ENCODE measurements at regions not wholly inside any gene's neighbourhood (a gene's known extent, or its start where the extent isn't known, plus 50 kb on each side); places are given as distances from the start of the nearest gene placed in this dataset.
A peak's percentile ranks its signal among the peaks of the same experiment; 100 is the strongest.

DNA sequence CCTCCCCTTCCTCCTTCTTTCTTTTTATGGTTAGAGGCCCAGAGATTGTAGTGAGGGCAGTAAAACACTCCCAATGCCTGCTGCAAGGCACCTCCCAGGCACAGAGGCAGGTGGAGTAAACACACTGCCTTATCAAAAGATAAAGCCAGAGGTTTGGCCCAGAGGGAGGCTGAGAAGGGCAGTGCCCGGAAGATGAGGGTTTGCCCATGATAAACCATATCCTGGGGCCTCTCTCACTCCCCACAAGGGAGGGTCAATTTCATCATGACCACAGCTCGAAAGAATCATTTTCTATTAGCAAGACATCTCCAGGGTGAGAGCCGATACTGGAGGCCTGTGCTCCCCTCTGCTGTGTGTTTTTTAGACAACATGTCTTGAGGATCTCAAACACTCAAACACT lies 98.5 kb upstream of the FAM9C start:
- no peak overlapping the region for H2BK15ac ChIP-seq (ENCODE audit: low read depth, low read length)
- no peak overlapping the region for H4K5ac ChIP-seq (ENCODE audit: low read depth, low read length)
- H2BK5ac ChIP-seq (ENCODE audit: low read depth, low read length, poor library complexity, severe bottlenecking) = no peak overlapping the region
- H3K27ac ChIP-seq (ENCODE audit: insufficient read depth, low read length) = no peak overlapping the region
- peak overlapping the region; percentile 13 for H2AFZ ChIP-seq (replicated peaks; ENCODE audit: low read length, poor library complexity)
- no peaks in the 10 kb centered on the region for H3K9me1 ChIP-seq (ENCODE audit: insufficient read depth, low read length)
- no peak overlapping the region for H2AK9ac ChIP-seq (replicated peaks; ENCODE audit: low read depth, low read length, poor library complexity)
- H3K9me3 ChIP-seq (ENCODE audit: control insufficient read depth, insufficient read depth, low read length) = peaks cover 2% of the 10 kb centered on the region; the same call in 1 of the 2 replicates
- no peak overlapping the region for H4K91ac ChIP-seq (ENCODE audit: insufficient read depth, low read depth, low read length)
- TF ChIP-seq POLR2A (IDR thresholded peaks at IDR 0.05; ENCODE audit: low read depth, low read length) (no peak), USF2 (IDR thresholded peaks at IDR 0.05; ENCODE audit: low read depth, low read length) (no peak), RFX5 (IDR thresholded peaks at IDR 0.05; ENCODE audit: low read depth, low read length) (no peak), MXI1 (IDR thresholded peaks at IDR 0.05; ENCODE audit: borderline replicate concordance, low read depth, low read length) (no peak), MAZ (IDR thresholded peaks at IDR 0.05; ENCODE audit: borderline replicate concordance, low read depth, low read length) (no peak), CTCF (conservative IDR thresholded peaks at IDR 0.05; ENCODE audit: low read depth, low read length) (no peak), RCOR1 (IDR thresholded peaks at IDR 0.05; ENCODE audit: insufficient replicate concordance, low read length) (no peak), NFE2L2 (IDR thresholded peaks at IDR 0.05; ENCODE audit: low read depth, low read length) (no peak), SMC3 (IDR thresholded peaks at IDR 0.05; ENCODE audit: low read depth, low read length) (no peak), CEBPB (IDR thresholded peaks at IDR 0.05; ENCODE audit: low read depth, low read length) (no peak), MAFK (IDR thresholded peaks at IDR 0.05; ENCODE audit: low read depth, low read length) (no peak), RAD21 (IDR thresholded peaks at IDR 0.05; ENCODE audit: low read length) (no peak), CHD1 (IDR thresholded peaks at IDR 0.05; ENCODE audit: low read depth, low read length) (no peak), BHLHE40 (IDR thresholded peaks at IDR 0.05; ENCODE audit: low read depth, low read length) (no peak)
- TF ChIP-seq, protein P1, sequence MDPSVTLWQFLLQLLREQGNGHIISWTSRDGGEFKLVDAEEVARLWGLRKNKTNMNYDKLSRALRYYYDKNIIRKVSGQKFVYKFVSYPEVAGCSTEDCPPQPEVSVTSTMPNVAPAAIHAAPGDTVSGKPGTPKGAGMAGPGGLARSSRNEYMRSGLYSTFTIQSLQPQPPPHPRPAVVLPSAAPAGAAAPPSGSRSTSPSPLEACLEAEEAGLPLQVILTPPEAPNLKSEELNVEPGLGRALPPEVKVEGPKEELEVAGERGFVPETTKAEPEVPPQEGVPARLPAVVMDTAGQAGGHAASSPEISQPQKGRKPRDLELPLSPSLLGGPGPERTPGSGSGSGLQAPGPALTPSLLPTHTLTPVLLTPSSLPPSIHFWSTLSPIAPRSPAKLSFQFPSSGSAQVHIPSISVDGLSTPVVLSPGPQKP (IDR thresholded peaks at IDR 0.05; ENCODE audit: borderline replicate concordance, low read depth, low read length) = no peak
- H2BK20ac ChIP-seq (ENCODE audit: low read depth, low read length) = no peak overlapping the region
- peak overlapping the region; percentile 24; the same call in 1 of the 2 replicates for H2AK5ac ChIP-seq (ENCODE audit: low read depth, low read length)
- H3K23ac ChIP-seq (ENCODE audit: low read depth, low read length) = no peak overlapping the region
- H3K79me1 ChIP-seq (ENCODE audit: low read depth in 1 of 2, low read length in 2 of 2) = no peaks in the 10 kb centered on the region
- dilution Hi-C loops (cut with HindIII; ENCODE audit: low sequenced_read_pairs, unreplicated experiment) = no loop called here
- no peaks in the 10 kb centered on the region for H3K27me3 ChIP-seq (ENCODE audit: control insufficient read depth, insufficient read depth, low read length)
- H3K18ac ChIP-seq (ENCODE audit: low read depth, low read length) = no peak overlapping the region
- no peak overlapping the region for H3K9ac ChIP-seq (ENCODE audit: low read depth, low read length)
- H4K8ac ChIP-seq (ENCODE audit: low read depth in 2 of 2, low read length in 2 of 2) = no peak overlapping the region
- no peak overlapping the region for H3K4me3 ChIP-seq (ENCODE audit: insufficient read depth, low read depth, low read length)
- POLR2A ChIA-PET (ENCODE audit: unreplicated experiment) = no interaction called here
- intact Hi-C loops (cut with micrococcal nuclease) = no loop called here
- H3K4me1 ChIP-seq (ENCODE audit: control insufficient read depth, insufficient read depth, low read length) = peaks cover 3% of the 10 kb centered on the region; the same call in 1 of the 2 replicates
- no peak overlapping the region for H3K14ac ChIP-seq (replicated peaks; ENCODE audit: low read depth, low read length)
- WGBS, 2 experiments (ENCODE audit: extremely low coverage in 2 of 2, insufficient read length in 1 of 2) = no CpG with 5 or more reads among the region's 3 CpGs
- no peak overlapping the region for H2BK120ac ChIP-seq (ENCODE audit: low read depth, low read length)
- CTCF ChIA-PET = no interaction called here
- in situ Hi-C loops (cut with MboI; ENCODE audit: low sequenced_read_pairs) = no loop called here
- no peak overlapping the region for H3K4me2 ChIP-seq (ENCODE audit: low read depth, low read length)
- no peaks in the 10 kb centered on the region for H3K36me3 ChIP-seq (ENCODE audit: control insufficient read depth, insufficient read depth, low read length)
- peak overlapping the region; percentile 24; the same call in 1 of the 2 replicates for H3K4ac ChIP-seq (ENCODE audit: low read depth, low read length)
- DNase-seq (no peak), ATAC-seq (ENCODE audit: low read depth) (no peak)
- no peak overlapping the region for H3K56ac ChIP-seq (ENCODE audit: extremely low read depth, insufficient read depth, low read length)
- no peaks in the 10 kb centered on the region for H4K20me1 ChIP-seq (ENCODE audit: insufficient read depth, low read length)
- no TSS peak for BruUV-seq (replicated peaks)
